Mucosa of rectum (tissue), 2 donors: ENCODE measurements at regions not wholly inside any gene's neighbourhood (a gene's known extent, or its start where the extent isn't known, plus 50 kb on each side); places are given as distances from the start of the nearest gene placed in this dataset.

ENCODE experiments used
- H3K27ac ChIP-seq, 2 donors: one replicate each; pipeline ENCODE4 v1.7.0; 2013; ENCODE audit warnings: inconsistent platforms in 2 of 2, low read depth in 2 of 2, low read length in 2 of 2
- H3K27me3 ChIP-seq, 2 donors: one replicate each; pipeline ENCODE4 v1.7.0; 2013; ENCODE audit warnings: low read length in 2 of 2; ENCODE audit not compliant: control insufficient read depth in 2 of 2, insufficient read depth in 2 of 2
- H3K36me3 ChIP-seq, 2 donors: one replicate each; pipeline ENCODE4 v1.7.0; 2013; ENCODE audit warnings: low read length in 2 of 2; ENCODE audit not compliant: control insufficient read depth in 2 of 2, insufficient read depth in 2 of 2
- H3K4me1 ChIP-seq, 2 donors: one replicate each; pipeline ENCODE4 v1.7.0; 2013; ENCODE audit warnings: low read length in 2 of 2, mild to moderate bottlenecking in 1 of 2; ENCODE audit not compliant: control insufficient read depth in 2 of 2, insufficient read depth in 2 of 2
- H3K4me3 ChIP-seq, 2 donors: one replicate each; pipeline ENCODE4 v1.7.0; 2013; ENCODE audit warnings: low read length in 2 of 2
- H3K9ac ChIP-seq, 2 donors: one replicate each; pipeline ENCODE4 v1.7.0; 2013; ENCODE audit warnings: low read length in 2 of 2, low read depth in 1 of 2, mild to moderate bottlenecking in 1 of 2
- H3K9me3 ChIP-seq, 2 donors: one replicate each; pipeline ENCODE4 v1.7.0; 2013; ENCODE audit warnings: low read length in 2 of 2; ENCODE audit not compliant: control insufficient read depth in 2 of 2
- donor health status: healthy.
- donor health status: Normal muscosa, but diverticular disease.

DNA sequence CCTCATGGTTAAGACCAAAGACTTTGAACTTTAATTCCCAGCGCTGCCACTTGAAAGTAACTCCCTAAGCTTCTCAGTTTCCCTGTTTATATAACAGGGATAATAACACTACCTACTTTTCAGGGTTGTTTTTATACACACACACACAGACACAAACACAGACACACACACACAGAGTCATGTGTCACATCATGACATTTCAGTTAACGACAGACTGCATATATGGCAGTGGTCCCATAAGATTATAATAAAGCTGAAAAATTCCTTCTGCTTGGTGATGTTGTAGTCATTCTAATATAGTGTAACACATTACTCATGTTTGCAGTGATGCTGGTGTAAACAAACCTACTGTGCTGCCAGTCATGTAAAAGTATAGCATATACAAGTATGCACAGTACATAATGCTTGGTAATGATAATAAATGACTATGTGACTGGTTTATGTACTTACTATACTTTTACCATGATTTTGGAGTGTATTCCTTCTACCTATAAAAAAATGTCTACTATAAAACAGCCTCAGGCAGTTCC, 89.2 kb upstream of the ITGA4 start:
- Histone ChIP-seq H3K4me1 (no peaks in the 10 kb centered on the region), H3K9me3 (no peaks in the 10 kb centered on the region), H3K27me3 (no peaks in the 10 kb centered on the region), H3K9ac (no peak overlapping the region), H3K36me3 (no peaks in the 10 kb centered on the region), H3K4me3 (no peak overlapping the region), H3K27ac (no peak overlapping the region)

DNA sequence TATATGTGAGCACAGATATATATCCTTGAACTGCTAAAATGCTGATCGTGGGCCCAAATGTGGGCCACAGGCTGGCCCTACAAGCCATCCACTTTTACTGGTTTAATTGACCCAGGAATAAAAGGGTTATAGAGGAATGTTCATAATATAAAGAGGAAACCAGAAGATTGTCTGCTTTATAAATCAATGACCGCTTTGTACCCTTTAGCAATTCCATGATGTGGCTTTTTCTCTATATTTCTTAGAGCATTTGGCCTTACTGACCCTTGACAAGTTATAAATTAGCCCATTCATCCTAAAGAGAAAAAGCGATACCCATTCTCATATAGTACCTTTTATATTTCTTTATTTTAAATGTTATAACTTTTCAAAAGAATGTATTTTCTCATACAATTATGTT, 87.1 kb upstream of the ITGA4 start:
- H3K27ac ChIP-seq: no peak overlapping the region
- H3K9me3 ChIP-seq: no peaks in the 10 kb centered on the region
- no peaks in the 10 kb centered on the region for H3K36me3 ChIP-seq
- H3K27me3 ChIP-seq: no peaks in the 10 kb centered on the region
- no peak overlapping the region for H3K9ac ChIP-seq
- no peak overlapping the region for H3K4me3 ChIP-seq
- no peaks in the 10 kb centered on the region for H3K4me1 ChIP-seq

DNA sequence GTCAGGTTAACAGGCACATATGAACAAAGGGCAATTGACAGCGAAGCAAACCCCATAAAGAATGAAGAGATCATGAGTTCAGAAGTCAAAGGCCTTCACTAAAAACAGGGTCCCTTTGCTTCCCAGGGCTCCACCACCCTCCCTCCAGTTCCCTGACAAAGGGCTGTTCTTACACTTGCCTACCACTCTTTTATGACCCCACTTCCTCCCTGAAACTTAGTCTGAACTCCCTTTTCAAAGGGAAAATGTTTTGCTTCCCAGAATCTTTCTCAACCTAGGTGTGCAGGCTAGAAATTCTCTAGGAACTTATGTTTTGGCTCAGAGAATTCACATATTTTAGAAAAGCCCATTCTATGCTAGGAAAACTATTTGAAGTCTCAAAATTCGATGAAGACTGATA, 86.0 kb upstream of the ITGA4 start:
- Histone ChIP-seq H3K4me3 (no peak overlapping the region), H3K4me1 (no peaks in the 10 kb centered on the region), H3K36me3 (no peaks in the 10 kb centered on the region), H3K9me3 (no peaks in the 10 kb centered on the region), H3K27me3 (no peaks in the 10 kb centered on the region), H3K9ac (no peak overlapping the region), H3K27ac (no peak overlapping the region)

DNA sequence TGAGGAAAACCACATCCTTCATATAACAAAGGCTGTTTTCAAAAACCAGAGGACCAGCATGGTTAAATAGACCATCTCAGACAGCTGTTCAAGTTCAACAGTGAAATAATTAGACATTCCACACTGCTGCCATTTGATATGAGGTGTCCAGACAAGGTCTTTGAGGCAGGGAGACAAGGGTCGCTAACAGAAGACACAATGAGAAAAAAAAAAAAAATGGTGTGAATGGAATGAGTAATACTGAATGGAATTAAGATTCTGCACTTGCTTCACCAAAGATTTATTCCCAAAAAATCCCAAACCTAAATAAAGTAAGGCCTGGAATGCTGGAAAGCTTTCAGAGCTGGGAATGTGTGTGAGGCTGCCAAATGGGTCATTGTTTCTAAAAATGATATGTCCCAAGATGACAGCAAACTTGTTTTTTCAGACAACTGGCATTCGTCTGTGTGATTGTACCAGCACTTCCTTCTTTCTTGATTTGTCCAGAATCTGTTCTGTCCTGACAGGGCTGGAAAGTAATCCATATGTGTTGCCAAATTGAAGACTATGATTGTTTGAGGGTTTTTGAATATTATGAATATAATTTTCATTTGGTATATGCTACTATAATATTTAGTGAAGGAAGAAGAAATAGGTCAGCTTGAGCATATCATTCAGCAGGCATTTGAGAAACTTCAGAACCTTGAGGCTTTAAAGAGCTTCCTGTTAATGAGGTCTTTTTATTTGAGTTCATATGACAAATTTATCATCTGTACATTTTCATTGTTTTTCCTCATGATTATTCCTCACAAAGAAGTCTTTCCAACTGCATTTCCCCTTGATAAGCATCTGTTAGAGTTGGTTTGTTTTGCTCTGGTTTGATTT, 85.2 kb upstream of the ITGA4 start:
- no peaks in the 10 kb centered on the region for H3K27me3 ChIP-seq
- H3K27ac ChIP-seq: no peak overlapping the region
- no peaks in the 10 kb centered on the region for H3K9me3 ChIP-seq
- H3K4me3 ChIP-seq: no peak overlapping the region
- H3K4me1 ChIP-seq: no peaks in the 10 kb centered on the region
- H3K36me3 ChIP-seq: no peaks in the 10 kb centered on the region
- no peak overlapping the region for H3K9ac ChIP-seq

GRCh38 chr2:181372646-181373040, 84.5 kb upstream of the ITGA4 start:
- Histone ChIP-seq H3K27ac (no peak overlapping the region), H3K9ac (no peak overlapping the region), H3K9me3 (no peaks in the 10 kb centered on the region), H3K4me3 (no peak overlapping the region), H3K27me3 (no peaks in the 10 kb centered on the region), H3K36me3 (no peaks in the 10 kb centered on the region), H3K4me1 (no peaks in the 10 kb centered on the region)

DNA sequence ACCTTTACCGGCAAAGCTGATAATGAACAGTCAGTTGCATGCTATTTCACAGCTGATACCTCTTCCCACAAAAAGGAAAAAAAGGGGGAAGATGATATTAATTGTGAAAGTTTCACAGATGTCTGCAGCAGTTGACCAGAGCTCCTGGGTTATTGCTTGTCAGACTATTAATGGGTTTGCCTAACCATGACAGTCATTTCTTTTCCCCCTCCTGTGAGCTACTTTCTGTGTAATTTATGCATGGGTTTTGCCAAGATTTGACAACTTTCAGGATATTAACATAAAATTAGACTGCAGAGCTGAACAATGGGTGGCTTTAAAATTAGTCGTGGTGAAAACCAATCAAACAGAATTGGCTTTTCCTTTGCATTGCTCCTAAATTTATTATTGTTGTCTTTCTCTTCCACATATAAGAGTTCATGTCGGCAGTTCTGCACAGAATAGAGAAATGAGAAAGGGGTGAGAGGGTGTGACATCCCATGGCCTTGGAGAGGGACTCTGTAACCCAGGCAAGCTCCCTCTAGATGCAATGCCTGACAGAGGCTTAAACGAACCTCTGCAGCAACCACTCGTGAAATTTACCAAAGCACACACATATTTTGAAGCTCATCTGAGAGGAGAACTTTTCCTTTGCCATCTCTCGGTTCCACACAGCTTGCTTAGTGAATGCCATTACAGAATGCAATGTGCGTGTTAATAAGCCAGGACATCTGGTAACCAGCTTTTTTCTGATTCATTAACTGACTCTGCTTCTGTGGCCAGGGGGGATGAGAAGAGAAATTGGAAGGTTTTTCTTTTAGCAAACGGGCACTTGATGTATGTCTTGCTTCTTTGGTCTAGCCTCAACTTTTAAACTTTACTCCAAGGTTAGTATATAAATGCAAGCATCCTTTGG, 82.2 kb upstream of the ITGA4 start:
- Histone ChIP-seq H3K9ac (no peak overlapping the region), H3K9me3 (no peaks in the 10 kb centered on the region), H3K27ac (no peak overlapping the region), H3K36me3 (no peaks in the 10 kb centered on the region), H3K4me3 (no peak overlapping the region), H3K27me3 (no peaks in the 10 kb centered on the region), H3K4me1 (no peaks in the 10 kb centered on the region)

DNA sequence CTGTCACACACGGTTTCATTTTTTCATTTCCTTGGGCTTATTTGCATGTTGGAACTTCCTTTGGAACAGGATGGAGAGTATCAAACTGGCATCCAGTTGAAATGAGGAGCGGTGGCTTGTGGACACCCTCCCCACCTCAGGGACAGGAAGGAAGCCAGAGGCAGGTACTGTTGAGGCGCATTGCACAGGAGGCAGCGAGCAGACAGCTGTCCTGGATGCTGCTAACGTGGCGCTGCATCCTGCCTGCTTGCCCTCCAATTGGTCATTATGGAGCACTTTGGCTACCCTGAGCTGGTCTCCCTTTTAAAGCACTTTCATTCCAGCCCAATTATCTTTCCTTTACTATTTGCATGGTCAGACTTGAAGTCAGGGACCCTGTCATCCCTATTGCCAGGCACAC, 80.7 kb upstream of the ITGA4 start:
- Histone ChIP-seq H3K36me3 (no peaks in the 10 kb centered on the region), H3K27ac (no peak overlapping the region), H3K9me3 (no peaks in the 10 kb centered on the region), H3K4me3 (no peak overlapping the region), H3K27me3 (no peaks in the 10 kb centered on the region), H3K4me1 (no peaks in the 10 kb centered on the region), H3K9ac (no peak overlapping the region)

DNA sequence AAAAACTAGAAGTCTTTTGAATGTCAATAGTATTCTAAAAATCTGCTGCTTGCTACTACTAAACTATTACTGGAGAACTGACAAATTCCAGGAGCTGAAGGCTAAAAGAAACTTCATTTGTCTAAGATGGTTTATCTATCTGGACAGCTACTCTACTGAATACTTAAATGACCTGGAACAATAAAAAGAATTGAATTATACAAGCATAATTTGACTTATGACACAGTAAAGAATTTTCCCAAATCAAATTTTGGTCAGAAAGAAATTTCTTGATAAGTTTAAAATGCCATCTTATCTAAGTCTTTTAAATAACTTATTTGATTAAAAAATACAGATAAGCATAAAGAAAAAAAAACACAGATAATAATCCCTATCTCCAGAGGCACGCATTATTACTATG, 80.2 kb upstream of the ITGA4 start:
- Histone ChIP-seq H3K27ac (no peak overlapping the region), H3K9ac (no peak overlapping the region), H3K9me3 (no peaks in the 10 kb centered on the region), H3K4me3 (no peak overlapping the region), H3K4me1 (no peaks in the 10 kb centered on the region), H3K36me3 (no peaks in the 10 kb centered on the region), H3K27me3 (no peaks in the 10 kb centered on the region)

- H3K36me3 ChIP-seq: no peaks in the 10 kb centered on the region
- no peaks in the 10 kb centered on the region for H3K27me3 ChIP-seq
- H3K9ac ChIP-seq: no peak overlapping the region
- H3K4me3 ChIP-seq: no peak overlapping the region
- H3K4me1 ChIP-seq: no peaks in the 10 kb centered on the region
- H3K27ac ChIP-seq: no peak overlapping the region
- H3K9me3 ChIP-seq: no peaks in the 10 kb centered on the region
Measured at GRCh38 chr2:181378491-181378890, 78.7 kb upstream of the ITGA4 start.

DNA sequence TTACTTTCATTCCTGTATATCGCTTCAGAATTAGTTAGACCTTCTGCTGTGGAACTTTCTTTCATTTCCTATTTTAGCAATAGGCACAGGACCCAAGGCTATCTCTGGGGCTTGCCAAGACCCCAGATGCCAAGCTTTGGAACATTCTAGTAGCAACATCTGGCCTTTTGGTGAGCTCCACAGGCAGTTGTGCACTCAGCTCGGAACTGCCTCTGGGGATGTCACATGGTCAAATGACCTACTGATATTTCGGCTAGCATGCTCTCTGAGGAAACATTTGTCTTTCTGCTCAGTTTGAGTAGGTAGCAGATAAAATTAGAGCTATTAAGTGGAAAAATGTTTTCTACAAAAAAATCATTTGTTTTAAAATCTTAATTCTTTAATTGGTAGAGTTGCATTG, 76.6 kb upstream of the ITGA4 start:
- H3K4me3 ChIP-seq: no peak overlapping the region
- H3K36me3 ChIP-seq: no peaks in the 10 kb centered on the region
- H3K27ac ChIP-seq: no peak overlapping the region
- H3K27me3 ChIP-seq: no peaks in the 10 kb centered on the region
- no peaks in the 10 kb centered on the region for H3K9me3 ChIP-seq
- H3K4me1 ChIP-seq: no peaks in the 10 kb centered on the region
- H3K9ac ChIP-seq: no peak overlapping the region
